NCI-H774 (cell line): ENCODE measurements at regions not wholly inside any gene's neighbourhood (a gene's known extent, or its start where the extent isn't known, plus 50 kb on each side); places are given as distances from the start of the nearest gene placed in this dataset.

Source experiments
- DNase-seq: peaks from one replicate; lab custom pipeline; 2025; lab: John Stamatoyannopoulos, UW

DNA sequence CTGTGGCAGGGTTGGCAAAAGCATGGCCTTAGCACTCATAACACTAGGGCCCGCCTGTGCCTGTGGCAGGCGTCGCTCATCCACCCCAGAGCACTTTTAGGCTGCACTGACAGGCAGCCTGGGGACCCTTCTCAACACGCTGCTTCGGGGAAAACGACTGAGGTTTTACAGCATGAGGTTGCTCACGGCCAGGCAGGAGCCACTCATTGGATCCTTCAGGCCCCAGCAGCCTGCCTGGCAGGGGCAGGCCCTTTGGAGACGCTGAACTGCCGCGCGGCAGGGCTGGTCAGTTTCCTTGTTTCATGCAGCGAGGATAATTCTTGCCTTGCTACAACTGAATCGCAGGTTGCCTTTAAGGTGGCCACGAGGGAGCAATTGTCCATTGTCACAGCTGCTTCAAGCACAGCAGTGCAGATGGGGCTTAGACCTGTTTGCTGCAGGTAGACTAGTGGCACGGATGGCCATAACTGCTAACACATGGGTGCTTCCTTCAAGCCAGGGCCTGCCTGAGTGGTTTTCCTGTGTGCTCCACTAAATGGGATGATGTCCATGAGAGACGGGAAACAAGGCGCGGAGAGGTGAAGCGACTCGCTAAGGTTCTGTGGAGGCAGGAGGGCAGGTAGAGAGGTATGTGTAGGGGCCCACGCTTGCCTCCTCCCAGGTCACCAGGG is 49.9 kb upstream of the HS6ST1 start:
- no peak for DNase-seq

DNA sequence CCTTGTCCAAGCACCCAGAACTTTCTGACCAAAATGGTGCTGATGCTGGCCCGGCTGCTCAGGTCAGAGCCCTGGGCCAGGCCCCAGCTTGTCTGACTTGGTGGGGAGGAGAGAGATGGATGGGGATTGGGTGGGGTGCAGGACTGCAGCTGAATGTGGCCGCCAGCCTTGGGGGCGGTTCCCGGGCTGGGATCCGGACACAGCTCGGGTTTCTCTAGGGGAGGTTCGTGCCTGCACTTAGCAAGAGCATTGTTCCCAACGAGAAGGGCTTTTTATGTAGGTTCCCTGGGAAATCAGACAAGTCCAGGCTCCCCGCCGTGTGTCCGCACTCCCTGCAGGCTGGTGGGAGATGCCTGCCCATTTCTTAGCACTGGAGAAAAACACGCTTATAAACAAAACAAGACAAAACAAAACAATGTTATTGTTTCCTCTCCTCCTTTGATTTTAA is 50.5 kb upstream of the HS6ST1 start:
- DNase-seq, result no peak

DNA sequence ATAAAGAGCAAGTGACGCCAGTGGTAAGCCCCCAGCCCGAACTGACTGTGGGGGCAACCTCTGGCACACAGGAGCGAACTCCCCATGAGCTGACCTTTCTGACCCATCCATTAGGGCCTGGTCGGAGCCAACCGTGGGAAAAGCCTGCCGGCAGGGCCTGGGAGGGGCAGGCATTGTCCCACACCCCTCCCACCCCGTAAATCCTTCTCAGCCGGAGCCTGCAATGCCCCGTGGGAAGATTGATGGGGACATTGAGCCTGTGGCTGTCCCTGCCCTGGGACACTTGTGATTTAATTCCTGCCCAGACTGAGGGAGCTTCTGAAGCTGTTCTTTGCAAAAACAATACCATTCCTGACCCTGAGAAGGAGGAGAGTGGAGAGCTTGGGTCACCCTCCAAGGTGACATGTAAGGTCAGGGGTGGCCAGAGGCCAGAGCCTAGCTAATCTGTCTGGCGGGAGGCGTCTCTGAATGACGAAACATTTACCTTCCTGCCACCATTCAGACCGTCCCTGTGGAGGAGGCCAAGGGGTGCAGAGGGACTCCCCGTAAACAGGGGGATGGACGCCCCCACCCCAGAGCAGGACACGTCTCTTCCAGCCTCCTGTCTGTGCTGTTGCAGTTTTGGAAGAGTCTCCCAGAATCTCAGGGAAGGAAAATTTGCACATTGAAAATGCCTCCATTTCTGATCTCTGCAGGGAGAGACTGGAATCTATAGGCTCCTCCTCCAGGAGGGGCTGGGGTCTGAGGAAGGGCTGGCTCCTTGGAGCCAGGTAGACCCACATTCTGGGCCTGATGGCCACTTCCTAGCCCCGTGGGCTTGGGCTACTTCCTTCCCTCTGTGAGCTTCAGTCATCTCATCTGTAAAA is 51.2 kb upstream of the HS6ST1 start:
- no peak for DNase-seq

DNA sequence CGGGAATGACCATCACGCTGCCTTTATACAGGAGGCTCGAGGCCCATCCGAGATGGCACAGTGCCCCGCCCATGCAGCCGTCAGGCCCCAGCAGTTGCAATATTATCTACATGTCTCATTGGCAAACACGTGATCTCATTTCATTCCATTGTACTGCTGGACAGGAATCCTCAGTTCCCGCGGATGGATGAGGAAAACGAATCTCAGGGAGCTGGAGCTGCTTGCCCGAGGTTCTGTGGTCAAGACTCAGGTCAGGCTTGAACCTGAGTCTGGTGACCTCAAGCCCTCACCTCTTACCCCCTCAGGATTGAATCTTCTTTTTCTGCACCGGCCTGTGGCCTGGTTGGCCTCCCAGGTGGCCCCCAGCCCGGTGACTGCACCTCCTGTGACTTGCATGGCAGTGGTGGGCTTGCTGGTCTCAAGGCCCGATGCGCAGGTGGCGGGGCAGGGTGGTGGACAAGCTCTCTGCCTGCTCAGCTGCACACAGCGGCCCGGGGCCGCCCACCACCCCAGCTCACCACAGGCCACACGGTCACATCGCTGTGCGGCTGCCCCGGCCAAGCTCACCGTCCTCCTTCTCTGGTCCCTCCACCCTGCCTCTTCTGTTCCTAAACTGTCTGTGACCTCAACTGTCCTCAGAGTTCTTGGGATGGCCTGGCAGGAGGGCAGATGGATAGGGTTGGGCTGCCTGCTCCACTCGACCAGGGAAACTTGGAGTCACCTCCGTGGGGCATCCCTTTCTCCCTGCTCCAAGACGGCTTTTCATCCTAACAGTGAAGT is 52.0 kb upstream of the HS6ST1 start:
- no peak for DNase-seq

DNA sequence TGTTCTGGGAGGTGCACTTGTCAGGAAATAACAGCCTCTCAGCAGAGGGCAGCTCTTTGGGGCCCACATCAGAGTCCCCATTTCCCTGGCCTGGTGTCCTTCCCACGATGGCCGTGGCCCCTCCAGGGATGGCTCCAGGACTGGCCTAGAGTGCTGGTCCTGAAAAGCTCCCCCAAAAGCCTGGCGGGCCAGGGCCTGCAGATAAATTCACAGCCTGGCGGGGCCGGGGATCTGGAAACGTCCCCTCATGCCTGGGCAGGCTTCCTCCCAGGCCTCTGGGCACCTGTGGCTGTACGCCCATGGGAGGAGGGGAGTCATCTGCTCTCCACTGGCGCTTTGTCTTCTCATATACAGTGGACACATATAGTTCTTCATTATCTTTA is 52.6 kb upstream of the HS6ST1 start:
- no peak for DNase-seq

DNA sequence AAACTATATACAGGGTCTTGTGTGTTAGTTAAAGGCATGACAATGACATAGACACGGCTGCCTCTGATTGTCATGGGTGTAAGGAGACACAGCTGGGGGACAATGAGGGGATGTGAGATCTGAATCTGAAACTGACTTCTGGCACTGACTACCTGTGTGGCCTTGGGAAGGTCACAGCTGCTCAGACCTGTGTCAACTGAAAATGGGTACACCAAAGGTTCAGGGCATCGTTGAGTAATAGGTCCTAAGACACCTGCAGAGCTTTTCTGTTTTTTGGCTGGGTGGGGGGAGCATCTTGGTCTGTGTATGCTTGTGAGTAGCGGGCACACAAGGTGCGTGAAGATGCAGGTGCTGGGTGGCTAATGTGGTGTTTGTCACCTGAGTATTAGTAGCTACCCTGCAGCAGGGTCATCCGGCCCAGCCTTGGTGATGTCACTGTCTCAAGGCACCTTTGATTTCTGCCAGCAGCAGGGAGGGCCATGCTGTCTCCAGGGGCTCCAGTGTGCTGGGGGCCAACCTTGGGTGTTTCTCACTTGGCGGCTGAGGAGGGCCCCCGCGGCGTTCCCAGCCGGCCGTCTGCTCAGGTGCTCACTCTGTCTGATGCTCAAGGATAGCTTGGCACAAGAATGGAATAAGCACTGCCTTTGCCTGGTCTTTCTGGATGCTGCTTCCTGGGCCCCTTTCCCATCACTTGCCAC is 53.1 kb upstream of the HS6ST1 start:
- no peak for DNase-seq

DNA sequence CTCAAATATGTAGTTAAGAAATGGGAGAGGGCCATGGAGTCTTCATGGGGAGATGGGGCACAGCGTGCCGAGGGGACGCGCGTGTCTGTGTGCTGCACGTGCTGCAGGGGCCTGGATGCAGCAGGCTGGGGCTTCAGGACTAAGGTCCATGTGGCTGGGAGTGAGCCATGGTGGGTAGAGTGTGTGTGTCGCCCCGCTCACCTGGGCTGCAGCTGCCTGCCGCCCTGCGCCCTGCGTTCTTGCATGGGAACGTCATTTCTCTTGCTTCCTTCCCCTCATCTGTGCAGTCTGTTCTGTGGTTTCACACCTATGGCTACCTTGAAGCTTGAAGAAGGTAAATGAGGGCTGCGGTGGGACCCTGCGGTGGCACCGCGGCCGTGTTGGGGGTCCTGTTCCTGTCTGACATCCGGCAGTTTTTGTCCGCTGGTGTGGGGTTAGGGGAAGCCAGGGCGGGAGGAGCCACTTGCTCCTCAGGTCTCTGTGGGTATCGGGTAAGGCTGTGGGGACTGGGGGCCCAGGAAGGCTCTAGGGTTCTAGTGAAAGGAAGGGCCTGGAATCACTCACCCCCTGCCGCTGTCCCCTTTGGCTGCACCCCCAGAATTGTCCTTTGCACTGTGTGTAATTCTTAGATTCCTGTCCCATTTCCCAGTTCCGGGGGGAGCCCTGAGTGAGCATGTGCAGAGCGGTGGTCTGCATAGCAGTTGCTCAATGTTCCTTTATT is 54.1 kb upstream of the HS6ST1 start:
- no peak for DNase-seq

DNA sequence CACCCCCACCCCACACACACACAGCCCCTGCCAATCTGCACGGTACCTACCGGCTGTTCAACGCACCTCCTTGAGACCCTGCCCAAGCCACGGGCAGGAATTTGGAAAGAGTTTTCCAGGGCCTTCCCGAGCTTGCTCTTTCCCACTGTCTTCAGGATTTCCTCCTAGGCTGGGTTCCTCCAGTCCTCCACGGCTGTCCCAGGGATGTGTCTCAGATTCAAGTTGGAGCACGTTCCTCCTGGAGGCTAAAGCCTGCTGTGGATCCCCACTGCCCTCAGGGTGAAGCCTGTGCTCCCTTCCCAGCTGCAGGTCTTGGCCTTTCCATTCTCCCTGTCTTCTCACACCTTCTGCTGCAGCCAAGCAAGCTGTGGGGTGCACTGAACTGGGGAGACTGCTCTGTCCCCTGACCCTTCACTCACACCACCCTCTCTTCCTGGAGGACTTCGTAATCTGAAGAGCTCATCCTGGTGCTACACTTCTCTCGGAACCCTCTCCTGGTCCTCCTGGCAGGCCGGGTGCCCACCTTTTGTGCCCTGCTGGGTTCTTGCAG is 54.9 kb upstream of the HS6ST1 start:
- no peak for DNase-seq

DNA sequence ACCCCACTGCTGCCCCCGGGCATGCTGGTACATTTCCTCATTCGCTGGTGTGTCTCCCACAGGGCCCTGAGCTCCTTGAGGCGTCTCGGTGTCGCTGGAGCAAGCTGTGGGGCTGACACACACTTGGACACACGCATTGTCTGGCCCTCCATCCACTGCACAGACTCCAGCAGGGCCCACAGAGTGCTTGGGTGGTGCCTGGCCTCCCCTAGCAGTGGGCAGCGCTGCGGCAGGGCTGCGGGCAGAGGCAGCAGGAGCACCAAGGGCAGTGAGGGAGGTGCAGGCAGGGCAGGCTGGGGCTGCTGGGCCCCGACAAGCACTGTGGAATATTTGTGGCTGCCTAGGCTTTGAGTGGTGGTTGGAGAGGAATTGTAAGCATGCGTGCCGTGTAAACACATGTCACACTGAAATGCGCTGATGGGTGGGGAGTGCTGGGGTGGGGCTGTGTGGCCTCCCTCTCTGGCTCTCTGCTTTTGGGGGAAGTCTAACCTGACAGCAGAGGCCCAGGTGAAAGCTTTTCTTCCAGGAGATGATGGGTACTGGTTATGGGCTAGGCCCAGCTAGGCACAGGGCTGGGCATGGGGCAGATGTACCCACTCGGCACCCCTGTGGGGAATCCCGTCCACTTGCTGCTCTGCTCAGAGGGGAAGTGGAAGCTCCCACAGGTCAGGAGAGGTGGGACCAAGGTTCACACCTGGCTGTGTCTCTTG is 55.5 kb upstream of the HS6ST1 start:
- no peak for DNase-seq

DNA sequence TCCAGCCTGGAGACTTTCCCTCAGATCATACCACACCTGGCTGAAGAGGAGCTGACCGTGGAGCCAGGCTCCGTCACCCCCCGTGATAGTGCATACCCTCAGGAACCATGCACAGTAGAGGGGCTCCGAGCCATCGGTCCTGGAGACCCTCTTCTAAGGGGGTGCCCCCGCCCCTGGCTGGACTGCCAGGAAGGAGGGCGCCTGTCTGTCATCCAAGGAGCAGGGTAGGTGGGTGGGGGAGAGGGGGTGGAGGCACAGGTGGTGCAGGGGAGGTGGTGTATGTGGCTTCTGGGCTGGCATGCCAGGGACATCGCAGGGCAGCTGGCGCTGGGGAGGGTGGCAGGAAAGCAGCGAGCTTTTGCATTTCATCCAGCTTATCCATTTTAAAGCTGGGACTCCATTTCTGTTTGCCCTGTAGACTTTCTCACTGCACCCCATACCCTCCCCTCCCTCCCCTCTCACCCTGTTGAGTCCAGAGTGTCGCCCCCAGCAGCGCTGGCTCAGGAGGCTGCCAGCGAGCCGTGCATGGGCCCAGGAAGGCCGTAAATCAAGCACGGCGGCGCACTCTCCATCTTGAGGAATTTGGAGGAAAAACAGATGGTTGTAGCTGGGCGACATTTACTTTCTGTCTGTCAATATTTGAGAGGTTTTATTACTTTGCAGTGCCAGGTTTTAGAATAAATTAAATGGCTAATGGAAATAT is 56.2 kb upstream of the HS6ST1 start:
- DNase-seq, result no peak

DNA sequence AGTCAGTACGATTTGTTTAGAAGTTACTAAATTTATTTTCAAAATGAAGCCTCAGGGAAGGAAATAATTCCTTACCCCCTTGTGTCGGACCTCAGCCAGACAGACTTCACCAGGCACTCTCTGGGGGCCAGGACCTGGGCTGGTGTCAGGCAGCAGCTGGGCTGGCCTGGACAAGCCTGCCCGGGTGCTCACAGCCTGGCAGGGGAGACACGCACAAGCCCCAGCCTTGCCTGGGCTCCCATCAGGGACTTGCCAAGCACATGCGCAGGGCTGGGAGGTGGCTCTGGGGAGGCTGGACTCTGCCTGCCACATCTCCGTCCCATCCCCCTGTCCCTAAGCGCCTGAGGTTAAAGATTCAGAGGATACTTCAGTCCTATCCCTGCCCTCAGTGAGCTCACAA is 56.8 kb upstream of the HS6ST1 start:
- no peak for DNase-seq

DNA sequence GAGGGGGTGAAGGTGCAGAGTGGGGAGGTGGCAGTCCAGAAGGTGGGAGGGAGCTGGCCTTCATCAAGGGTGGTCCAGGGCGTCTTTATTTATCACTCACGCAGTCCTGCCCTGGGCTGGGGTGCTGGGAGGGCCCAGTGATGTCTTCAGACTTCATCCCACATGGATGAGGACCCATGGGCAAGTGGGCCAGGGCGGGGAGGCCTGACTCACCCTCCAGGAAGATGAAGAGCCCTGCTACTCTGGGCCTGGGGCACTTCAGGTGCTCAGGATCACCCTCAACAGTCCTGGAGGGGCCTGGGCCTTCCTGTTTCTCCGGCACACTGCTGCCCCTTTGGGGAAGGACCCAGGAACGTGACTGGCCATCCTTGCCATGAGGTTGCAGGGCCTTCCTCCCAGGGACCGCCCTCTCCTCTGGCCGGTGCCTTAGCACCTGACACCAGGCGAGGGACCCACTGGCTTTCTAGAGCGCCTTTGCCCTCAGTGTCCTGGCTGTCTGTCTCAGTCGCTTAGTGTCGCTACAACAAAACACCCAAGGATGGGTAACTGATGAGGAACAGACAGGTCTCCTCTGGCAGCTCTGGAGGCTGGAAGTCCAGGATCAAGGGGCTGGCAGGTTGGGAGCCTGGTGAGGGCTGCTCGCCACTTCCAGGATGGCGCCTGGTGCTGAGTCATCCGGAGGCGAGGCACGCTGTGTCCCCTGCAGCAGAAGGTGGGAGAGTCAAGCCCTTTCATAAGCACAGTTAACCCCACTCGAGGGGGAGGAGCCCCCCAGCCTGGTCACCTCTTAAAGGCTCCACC is 57.8 kb upstream of the HS6ST1 start:
- no peak for DNase-seq

DNA sequence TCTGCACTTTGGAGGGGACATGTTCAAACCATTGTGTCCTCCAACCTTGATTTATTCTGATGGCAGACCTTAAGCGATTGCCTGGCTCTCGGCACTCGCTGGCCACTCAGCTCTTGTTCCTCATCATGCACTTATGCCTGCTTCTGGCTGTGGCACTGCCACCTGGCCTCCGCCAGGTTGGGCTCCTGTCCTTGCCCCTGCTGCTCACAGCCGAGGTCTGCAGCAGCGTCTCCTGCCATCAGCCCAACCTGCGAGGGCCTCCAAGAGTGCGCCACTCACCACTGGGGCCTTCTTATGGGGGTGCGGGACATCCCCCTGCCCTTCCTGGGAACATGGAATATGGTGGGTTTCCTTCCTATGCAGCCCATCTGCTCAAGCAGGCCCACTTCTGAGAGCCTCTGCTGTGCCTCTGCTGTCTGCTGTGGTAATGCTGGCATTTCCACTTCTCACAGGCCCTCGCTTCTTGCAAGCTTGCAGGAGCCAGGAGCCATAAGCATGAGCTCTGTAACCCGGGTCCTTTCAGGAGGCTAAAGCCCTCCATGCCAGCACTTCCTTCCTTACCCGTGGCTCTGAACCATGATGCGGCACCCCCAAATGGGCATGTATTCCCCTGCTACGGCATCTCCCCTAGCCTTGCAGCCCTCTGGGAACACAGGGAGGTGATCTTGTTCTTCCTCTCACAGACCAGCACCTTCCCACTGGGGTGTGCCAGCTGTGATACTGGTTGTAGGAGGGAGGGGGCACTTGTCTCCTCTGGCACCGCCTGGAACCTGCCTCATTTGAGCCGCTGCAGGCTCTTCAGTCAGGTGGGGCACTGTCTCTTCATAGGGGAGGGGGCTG is 58.6 kb upstream of the HS6ST1 start:
- DNase-seq, result no peak

DNA sequence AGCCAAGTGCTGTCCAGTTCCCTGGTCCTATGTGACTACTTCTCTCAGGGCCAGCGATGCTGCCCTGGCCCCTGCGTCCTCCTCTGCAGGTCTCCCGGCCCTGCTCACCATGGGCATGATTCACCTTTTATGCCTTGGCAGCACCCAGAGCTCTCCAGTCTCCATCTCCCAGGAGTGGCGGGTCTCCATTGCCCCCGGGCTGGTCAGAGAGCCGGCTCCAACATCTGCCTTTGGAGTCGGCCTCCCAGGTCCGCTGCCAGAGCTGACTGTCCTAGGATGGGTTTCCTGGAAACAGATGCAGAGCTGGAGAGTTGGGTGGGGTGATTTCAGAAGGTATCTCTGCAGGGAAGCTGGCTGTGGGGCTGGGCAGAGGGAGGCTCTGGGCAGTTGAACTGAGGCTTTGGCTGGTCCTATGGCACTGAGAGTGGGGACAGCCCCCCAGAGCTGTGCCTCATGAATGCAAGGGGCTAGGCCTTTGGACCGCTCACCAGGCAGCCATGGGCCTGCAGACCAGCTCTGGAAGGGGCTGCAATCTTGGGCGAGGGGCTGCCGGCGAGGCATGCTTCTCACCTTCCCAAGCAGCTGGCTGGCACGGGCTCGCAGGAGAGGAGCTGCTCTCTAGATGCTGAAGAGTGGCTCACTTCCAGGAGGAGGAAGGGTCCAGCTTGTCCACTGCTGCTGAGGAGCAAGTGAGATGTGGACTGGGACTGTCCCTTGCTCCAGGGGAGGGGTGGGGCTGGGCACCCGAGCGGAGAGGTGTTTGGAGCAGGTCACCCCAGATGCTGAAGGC is 59.8 kb upstream of the HS6ST1 start:
- no peak for DNase-seq

DNA sequence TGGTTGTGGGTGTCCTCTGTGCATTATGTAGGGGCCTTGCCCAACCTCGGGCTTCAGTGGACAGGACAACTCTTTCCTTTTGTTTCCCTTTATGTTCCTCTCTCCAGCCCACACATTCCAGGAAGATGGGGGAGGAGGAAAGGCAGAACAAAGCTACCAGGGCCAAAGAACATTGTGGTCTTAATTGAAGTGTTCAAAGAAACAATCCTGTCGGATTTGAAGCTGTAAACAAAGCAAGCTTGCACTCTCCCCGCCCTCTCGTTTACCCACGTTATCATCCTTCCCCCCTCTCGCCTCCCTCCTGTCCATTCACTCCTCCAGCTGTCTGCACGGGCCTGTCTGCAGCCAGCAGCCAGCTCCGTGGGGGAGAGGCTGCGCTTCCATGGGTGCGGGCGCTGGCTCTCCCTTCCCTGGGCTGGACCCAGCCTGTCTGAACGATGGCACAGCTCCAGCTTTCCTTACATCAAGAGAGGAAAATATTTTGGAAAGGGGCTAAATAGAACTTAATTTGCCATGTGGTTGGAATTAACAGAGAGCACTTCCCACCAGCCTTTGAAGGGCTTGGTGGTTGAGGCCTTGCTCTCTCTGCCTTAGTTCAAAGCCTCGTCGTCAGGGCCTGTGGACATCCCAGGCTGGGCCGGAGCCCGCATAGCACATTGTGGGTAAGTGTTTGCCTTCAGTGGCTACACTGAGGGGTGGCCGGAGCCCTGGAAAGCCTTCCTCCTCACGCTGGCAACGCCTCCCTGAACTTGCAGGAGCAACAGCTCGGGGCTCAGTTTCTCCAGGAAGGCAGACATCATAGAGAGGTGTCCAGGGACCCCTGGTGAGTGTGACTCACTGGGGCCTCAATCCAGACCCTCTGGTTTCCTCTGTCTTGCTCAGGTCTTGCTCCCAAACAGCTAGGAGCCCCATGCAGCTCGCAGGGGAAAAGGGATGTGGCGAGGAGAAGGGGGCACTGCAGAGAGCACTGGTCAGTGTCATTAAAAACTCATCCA is 60.6 kb upstream of the HS6ST1 start:
- no peak for DNase-seq
